Sciatic nerve (tissue), 2 donors: ENCODE measurements at regions not wholly inside any gene's neighbourhood (a gene's known extent, or its start where the extent isn't known, plus 50 kb on each side); places are given as distances from the start of the nearest gene placed in this dataset.

Source experiments
- ATAC-seq: fragments of 200-7000 bp; cut with Tn5 transposase; one replicate; pipeline ENCODE4 v1.9.1; 2020; ENCODE audit warnings: mild to moderate bottlenecking, moderate library complexity
- DNase-seq: peaks from one replicate; pipeline ENCODE4 v3.0.0-alpha.2; 2020; ENCODE audit warnings: low spot score
- intact Hi-C: fragments of 100-400 bp; cut with DNase I; formaldehyde crosslinking; loops from one replicate; pipeline ENCODE4 v1.14.2; 2022
- donor health status: DM: no; HTN: no; CAD: no.
- donor health status: DM: no; HTN: no; CAD: no.

DNA sequence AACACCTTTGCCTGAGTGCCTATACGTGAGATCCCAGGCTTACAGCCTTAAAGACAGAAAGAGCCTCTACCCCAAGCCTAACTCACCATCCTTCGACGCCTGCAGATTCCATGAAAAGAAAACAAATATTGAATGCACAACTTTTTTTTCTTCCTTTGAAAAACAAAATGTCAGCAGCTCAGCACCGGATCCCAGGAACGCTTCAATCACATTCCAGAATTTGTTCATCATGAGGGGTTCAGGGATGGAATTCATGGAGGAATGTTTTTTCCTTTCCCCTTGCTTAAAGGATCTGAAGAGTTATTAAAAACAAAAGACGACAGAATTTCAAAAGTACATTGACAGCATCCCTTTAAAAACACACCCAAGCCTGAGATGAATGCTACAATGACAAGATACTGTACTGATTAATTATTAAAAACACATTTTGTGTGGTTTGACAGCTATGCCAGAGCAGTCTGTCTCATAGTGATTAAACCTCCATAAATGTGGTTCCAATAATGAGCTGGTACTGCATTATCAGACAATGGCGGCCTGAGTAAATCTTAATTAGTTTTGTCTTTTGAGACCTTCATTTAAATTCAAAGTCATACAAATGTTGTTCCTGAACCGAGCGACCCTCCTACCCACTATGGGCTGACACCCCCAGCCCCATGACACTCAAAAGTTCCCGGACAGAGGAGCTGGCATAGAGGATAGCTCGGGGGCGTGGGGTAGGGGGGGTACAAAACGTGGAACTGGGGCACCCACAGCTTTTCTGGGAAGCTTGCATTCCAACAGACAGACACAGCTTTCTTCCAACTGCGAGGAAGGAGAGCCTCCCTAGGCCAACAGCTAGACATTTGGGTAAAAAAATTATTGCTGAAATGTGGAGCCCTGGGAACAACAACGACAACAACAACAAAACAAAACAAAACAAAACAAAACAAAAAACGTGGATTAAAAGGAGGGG is 227.5 kb downstream of the TTC32 start:
- ATAC-seq (no peak), DNase-seq (no peak)
- intact Hi-C loops = no loop called here

DNA sequence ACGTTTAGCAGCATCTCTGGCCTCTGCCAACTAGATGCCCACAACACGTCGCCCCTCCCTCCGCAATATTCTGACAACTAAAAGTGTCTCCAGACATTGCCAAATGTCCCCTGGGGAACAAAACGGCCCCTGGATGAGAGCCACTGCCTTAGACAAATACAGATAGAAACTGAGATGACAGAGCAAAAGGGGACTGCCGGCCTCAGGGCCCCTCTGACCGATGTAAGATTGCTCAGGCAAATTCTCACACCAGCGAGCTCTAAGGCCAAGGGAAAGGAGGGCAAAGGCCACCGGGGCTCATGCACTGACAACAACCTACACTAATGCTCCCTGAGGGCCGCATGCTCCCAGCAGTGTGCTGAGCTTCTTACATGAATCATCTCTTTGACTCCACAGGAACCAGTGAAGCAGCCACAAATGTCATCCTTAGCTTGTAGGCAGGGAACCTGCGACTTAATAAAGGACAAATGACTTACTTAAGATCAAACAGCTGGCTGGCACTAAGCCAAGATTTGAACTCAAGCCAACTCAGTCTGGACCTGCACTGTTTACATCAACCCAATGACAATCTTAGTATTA is 228.5 kb downstream of the TTC32 start:
- no peak for DNase-seq
- intact Hi-C loops = no loop called here
- ATAC-seq = no peak

DNA sequence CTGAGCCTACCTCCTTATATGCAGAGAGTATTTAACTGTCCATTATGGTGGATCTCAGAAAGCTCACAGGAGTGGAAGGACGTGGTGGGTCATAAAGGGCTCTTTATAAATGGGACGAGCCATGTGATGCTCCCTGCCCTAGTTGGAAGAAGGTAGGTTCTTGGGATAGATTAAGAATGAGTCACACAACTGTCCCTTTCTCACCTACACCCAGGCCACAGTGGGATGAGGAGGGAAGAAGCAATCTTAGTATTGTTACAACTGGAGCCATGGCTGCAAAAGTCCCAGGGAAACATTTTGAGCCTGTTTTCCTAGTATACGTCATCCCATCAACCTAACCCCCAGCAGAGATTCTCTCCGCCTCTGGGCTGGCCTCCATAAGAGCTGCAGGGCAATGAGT is 229.9 kb downstream of the TTC32 start:
- ATAC-seq (no peak), DNase-seq (no peak)
- intact Hi-C loops = no loop called here

DNA sequence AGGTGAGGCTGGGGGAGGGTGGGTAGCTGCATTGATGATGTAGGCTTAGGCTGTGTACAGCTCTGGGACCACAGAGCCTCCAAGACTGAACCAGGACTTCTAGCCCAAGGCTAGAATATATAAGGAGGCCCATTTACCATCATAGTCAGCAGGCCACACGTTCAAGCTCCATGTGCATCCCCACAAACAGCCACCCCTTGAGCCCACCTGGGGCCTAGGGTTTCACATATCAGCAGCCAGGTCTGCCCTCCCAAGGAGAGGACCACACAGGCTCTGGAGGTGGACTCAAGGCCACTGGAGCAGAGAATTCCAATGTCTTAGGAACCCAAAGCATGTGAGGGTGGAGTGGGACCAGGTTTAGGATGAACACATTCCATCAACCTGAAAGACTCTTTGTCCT is 230.5 kb downstream of the TTC32 start:
- ATAC-seq (no peak), DNase-seq (no peak)
- intact Hi-C loops = no loop called here

DNA sequence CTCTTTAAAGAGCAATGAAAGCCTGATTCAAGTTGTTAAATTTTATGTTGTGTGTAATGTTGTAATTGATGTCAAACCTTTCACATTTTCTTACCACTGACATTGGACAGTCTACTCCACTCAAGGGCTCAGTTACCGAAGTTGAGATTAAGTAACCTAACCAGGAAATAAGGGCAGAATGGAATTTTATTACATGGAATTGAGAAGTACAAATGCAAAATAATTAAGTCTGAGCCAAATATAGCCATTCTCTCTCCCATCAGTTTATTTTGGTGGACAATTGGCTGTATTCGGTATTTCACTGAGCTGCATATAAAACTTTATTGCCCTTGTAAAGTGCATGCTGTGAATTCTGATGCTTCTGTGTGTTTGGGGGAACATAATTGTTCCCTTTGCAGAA is 231.5 kb downstream of the TTC32 start:
- ATAC-seq = no peak
- intact Hi-C loops = no loop called here
- no peak for DNase-seq

DNA sequence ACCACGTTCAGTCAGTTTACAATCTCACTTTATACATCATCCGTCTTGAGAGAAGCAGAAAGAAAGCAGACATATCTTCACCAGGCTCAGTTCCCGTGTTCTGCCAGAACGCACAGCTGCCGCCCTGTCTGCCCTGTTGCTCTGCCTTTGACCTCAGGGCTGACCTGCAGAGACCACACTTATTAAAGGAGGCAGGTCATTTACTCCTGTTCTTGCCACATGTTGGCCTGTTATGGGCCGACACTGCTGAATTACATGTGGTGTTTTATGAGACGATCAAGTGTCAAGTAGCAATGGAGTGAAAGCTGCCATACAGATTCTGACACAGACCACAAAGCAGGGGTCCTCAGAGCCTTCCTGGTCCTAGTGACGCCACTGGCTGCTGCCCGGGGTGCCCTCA is 232.2 kb downstream of the TTC32 start:
- ATAC-seq (no peak), DNase-seq (no peak)
- intact Hi-C loops = no loop called here

DNA sequence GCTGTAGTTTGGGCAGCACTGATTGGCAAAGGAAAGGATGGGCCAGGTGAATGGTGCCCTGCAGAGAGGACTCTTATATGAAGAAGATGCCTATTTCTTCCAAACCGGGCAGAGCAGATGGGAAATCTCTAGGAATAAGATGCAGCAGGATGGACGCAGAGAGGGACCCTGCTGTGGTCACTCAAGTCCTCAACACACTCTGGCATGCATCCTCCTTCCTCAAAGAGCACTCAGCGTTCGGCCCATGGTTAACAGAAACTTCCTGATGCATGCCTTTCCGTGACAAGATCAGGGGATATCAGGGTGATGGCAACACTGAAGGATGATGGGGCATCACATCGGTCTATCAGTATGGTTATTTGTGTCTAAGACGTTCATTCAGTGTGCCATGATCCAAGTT is 232.7 kb downstream of the TTC32 start:
- ATAC-seq (no peak), DNase-seq (no peak)
- intact Hi-C loops = no loop called here

DNA sequence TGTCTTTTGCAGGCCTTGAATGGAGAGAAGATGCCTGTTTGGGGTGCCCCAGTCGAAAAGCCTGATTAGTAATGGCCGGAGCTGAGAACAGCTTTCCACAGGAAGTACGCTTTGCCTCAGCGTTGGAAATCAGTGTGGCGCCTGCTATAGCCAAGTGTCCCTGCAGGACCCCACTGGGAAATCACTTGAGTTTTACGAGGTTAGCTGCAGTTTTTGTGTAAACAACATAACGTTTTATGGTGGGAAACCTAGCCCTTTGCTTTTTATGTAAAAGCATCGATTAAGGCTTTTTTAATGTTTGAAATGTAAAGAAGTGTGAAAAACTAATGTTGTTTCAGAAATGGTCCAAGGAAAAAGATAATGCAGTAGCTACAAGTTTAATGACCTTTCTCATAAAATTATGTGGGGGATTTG is 234.2 kb downstream of the TTC32 start:
- intact Hi-C loops = no loop called here
- DNase-seq (no peak), ATAC-seq (no peak)

DNA sequence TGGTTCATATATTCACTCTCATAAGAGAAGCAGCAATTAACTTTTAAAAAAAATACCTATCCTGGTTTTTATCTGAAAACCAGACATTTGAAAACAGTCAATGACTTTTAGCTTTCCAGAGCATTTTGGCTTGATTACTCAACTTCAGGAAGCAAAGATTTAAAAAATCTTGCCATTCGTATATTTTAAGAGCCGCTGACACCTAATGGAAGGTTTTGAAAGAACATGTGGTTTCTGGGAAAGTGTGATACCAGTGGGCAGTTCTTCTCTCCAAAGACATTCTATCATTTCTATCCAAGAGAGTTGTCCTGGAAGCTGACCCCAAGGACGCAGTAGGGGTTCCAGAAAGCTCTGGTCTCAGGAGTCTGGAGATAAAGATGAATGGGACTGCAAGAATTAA is 234.7 kb downstream of the TTC32 start:
- no peak for ATAC-seq
- no peak for DNase-seq
- intact Hi-C loops = no loop called here

DNA sequence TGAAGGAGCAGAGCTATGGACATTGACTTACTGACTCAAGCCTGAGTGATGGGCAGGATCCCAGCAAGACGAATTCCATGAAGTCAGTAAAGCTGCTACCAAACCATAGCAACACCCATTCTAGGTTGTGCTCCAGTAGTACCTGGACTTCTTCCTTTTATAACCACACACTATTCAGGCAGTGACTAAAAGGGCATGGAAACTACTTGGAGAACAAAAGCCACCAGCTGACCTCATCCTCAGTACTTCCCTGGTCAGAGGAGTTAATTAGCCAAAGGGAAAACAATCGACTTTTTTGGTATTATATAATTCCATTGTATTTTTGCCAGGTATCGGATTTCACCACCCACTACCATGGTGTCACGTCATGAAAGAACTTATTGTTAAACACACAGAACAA is 237.1 kb downstream of the TTC32 start:
- ATAC-seq (peak; percentile 32), DNase-seq (no peak)
- intact Hi-C loops = no loop called here

DNA sequence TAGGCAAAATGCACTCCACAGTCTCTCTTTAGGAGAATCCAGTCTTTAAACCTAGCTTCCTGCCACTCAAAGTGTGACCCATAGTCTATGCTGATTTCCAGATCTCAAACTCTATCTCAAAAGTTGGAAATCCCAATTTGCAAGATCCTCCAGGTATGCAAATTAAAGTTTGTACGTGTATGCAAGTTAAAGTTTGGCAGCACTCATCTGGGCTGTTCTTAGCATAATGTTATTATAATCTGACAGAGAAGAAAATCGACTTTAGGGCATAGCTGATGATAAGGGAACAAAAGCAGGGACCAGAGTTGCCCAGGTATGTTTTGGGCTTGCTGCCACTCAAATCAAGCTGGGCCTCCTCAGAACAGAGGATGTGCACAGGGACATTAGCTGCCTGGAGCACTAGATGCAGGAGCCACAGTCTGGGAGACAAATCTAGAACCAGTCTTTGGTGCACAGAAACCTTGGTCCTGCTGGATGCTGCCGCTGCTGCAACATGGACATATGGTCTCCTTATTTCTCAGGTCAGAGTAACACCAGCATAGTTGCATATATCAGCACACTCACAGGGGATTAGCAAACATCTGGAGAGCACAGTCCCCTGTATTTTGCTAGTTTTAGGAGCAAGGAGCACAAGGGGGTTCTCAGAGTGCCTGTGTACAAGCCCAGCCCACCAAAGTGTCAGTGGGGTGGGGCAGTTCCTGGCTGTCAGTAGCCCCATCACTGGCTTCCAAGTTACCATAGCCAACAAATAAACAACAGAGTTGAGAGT is 242.6 kb downstream of the TTC32 start:
- DNase-seq (no peak), ATAC-seq (no peak)
- intact Hi-C loops = no loop called here

DNA sequence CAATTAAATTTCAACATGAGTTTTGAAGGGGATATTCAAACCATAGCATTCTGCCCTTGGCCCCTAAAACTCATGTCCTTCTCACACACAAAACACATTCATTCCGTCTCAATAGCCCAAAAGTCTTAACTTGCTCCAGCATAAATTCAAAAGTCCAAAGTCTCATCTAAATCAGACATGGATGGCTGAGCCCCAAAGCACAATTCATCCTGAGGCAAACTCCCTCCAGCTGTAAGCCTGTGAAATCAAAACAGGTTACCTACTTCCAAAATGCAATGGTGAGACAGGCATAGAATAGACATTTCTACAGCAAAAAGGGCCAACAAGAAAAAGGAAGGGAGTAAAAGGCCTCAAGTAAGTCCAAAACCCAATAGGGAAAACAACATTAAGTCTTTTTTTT is 245.8 kb downstream of the TTC32 start:
- DNase-seq = no peak
- no peak for ATAC-seq
- intact Hi-C loops = no loop called here

DNA sequence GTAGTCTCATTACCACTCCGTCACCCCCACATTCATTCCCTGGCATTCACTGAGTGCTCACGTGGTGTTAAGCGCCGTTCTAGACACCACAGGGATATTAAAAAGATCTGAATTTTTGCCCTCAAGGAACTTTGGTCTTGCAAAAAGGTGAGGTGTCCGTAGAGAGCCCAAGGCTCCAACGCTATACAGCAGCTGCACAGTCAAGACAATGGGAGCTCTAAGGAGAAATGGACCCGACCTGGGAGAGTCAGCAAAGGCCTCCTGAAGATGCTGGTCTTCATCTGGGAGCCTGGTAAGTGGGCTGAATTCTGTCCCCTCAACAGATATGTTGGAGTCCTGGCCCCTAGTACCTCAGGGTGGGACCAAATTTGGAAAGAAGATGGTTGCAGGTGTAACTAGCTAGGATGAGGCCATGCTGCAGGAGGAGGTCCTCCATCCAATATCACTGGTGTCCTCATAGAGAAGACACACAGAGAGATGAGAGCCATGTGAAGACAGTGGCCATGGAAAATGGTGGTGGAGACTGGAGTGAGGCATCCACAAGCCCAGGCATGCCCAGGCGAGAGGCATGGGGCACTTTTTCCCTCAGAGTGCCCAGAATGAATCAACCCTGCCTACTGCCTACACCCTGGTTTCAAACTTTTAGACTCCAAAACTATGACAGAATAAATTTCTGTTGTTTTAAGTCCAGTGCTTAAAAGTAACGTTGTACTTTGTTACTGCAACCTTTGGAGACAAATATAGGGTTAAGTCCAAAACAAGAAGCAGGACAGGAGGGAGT is 247.3 kb downstream of the TTC32 start:
- ATAC-seq (no peak), DNase-seq (no peak)

DNA sequence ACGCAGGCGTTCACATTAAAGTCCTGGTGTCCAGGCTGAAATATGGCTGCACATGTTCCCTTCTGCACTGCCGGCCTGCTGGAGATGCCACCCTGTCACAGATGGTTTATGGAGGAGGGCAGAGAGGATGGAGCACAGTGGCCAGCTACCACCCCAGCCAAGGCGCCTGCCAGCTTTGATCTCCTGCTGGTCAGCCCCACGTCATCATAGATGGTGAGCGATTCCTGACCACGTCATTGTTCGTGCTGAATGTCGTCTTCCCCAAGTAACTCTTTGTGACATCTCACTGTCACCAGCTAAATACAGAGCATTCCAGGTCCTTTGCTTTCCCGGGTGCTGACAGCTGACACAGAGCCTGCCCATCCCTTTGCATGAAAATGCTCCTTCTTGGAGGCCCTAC is 248.3 kb downstream of the TTC32 start:
- ATAC-seq (no peak), DNase-seq (no peak)
- intact Hi-C loops = no loop called here

More for the DNA sequence above, 247.3 kb downstream of the TTC32 start:
- intact Hi-C loops = no loop called here

DNA sequence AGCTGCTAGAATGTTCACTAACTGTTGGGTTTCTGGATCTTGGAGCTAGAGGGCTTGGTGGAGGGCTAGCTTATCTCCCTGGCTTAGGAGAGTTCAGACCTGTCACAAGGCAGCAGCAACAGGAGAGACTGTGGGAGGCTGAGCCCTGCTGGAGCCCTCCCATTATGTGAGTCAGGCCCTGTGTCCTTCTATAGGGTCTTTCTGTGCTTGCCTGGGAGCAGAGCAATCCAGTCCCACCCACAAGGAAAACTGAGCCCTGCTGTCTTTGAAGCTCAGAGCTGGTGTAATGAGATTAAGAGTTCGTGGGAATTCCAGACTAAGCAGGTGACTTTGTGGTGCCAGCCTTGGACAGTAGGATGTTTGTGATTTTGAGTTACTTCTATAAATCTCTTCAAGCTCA is 249.0 kb downstream of the TTC32 start:
- DNase-seq = no peak
- intact Hi-C loops = no loop called here
- ATAC-seq = no peak

DNA sequence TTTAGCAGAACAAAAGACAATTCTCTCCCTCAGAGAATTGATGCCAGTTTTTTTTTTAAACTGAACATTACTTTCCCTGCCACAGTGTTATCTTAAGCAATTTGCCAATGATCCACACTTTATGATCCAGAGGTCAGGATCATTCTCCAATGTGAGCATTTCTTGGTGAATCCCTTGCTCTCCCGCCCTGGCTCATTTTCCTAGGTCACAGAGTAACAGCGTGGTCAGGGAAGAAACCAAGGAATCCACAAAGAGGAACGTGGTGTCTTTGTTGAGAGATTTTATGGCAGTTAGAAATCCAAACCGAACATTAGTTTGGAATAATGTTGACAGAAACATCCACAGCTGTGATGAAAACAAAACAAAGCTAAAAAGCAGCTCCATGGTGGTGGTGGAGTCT is 250.3 kb downstream of the TTC32 start:
- ATAC-seq (peak; percentile 33), DNase-seq (no peak)
- intact Hi-C loops = no loop called here

DNA sequence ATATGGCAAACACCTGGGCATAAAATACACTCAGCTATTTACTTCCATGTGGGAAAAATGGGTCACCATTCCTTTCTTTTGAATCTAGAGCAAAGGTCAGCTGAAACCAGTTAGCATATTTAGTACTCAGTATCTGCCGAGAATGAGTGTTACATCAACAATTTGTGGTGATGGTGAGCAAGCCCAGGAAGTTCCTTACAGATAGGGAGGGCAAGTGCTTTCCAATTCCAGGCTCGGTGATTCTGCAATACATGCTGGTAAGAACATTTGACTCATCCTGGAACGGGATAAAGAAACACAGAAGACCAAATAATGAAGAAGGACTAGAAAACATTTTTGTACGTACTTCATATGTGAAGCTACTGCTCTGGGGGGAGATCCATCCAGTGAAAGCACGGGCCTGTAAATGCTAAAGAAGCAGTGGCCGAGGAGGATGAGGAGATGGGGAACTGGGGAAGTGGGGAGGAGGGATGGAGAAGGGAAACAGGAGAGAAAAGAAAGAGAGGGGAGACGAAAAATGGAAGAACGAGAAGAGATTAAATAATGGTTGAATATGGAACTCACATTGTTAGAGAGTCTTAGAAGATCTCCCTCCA is 251.9 kb downstream of the TTC32 start:
- DNase-seq (no peak), ATAC-seq (peak; percentile 80)
- intact Hi-C loops = no loop called here

DNA sequence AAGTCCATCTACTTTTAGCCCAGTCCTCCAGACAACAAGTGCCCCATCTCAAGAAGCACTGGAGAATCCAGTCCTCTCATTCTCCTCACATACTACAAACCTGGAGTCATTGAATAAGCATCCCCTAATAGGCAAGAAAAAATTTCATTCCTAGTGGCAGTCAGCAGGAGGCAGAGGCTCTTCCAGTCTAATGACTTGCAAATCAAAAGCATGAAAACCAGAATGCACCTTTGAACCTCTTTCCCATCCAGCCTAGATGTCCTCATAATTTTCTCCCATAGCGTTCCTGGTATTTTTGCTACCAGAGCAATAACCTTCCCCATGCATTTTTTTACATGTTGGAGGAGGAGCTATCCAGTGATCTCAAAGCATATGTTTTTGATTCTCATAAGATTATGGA is 252.6 kb downstream of the TTC32 start:
- intact Hi-C loops = no loop called here
- ATAC-seq = no peak
- DNase-seq = no peak

DNA sequence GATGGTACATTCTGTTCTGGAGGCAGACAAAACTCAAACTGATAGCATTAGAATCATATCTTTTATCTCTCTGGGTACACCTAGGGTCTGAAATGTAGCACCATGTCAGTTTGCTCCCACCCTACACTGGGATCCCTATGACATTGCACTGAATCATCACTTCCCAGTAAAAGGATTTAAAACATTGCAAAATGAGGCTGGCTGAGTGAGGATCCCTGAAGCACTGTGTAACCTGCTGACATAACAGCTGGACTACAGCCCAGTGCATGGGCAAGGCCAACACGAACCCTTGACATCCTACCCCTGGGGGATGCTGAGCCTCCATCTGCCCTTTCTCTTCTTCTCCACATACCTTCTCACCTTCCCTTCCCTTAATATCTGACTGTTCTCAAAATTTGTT is 253.2 kb downstream of the TTC32 start:
- peak; percentile 62 for DNase-seq
- ATAC-seq = peak; percentile 79
- intact Hi-C loops = no loop called here
